Activated CD4-positive, alpha-beta T cell treated with anti-CD3 and anti-CD28 coated beads, Interleukin-10, Interleukin-2, amounts not matched to agents 100 ng/mL and 50 ng/mL, durations not matched to agents 16 hours and 8 hours (primary cell): ENCODE measurements at regions not wholly inside any gene's neighbourhood (a gene's known extent, or its start where the extent isn't known, plus 50 kb on each side); places are given as distances from the start of the nearest gene placed in this dataset.
"Not testable (repeated sequence)": the region's sequence is repeated elsewhere in the genome, so short reads cannot be mapped to it uniquely, and the experiment has no call there.

Experiments
- DNase-seq: peaks from one replicate; pipeline ENCODE4 v3.0.0-alpha.2; 2020

GRCh38 chr18:40296717-40297413 is 1658.2 kb upstream of the PIK3C3 start:
- DNase-seq: no peak

DNA sequence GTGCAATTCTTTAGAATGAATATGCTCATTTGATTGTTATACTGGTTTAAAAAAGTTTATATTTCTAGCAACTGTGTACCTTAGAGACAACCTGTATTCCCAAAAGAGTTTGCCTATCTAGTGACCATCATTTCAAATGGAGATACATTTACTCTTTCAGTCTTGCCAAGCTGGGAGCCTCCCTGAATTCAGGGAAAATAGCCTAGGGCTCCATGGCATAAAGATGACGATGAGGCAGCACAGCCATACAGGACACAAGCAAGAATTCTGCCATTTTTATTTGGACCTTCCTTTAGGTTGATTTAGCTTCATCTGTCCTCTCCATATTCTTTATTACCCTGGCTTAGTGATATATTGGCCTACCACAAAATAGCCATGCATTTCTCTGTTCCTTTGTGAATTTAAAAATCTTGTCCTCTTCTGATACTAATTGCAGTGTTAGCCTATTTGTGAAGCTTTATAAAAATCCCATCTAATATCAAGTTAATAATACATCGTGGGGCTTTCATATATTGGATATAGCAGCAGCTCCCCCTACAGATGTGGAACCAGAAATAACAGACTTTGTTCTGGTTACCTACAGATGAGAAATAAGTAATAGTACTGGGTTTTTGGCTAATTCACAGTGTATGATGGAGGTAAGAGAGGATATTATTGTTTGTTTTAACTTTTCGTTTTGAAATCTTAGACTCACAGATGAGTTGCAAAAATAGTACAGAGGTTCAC is 1661.9 kb upstream of the PIK3C3 start:
- DNase-seq: no peak

DNA sequence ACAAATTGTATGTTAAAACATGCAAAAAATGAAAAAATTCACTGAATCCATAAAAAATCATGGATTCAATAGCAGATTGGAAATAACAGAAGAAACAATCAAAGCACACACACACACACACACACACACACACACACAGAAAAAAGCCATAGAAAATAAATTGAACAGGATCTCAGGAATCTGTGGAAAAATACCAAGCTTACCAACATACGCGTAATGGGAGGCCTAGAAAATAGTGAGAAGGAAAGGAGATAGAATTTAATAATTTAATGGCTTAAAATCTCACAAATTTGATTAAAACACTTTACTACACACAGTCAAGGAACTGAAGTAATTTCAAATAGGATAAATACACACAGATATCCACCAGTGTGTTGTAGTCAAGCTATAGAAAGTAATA is 1671.5 kb upstream of the PIK3C3 start:
- no peak for DNase-seq

GRCh38 chr18:40281356-40281755 is 1673.7 kb upstream of the PIK3C3 start:
- not testable (repeated sequence) for DNase-seq

DNA sequence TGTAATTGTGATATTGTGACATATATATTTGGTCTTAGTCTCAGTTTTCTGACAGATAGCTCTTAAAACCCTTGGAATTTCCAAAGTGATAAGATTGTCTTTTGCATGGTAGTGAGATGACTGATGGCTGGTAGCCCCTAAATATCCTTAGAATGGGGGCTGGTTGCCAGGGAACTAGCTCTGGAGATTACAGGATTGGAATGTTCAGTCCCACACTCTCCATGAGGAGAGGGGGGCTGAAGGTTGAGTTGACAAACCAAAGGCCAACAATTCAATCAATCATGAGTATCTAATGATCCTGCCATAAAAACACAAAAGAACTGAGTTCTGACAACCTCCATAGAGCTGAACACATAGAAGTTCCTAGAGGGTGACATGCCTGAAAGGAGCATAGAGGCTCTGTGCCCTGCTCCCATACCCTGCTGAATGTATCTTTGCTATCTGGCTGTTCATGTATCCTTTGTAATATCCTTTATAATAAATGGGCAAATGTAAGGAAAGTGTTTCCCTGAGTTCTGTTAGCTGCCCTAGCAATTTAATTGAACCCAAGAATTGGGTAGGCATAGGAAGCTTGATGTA is 1680.3 kb upstream of the PIK3C3 start:
- DNase-seq: no peak

DNA sequence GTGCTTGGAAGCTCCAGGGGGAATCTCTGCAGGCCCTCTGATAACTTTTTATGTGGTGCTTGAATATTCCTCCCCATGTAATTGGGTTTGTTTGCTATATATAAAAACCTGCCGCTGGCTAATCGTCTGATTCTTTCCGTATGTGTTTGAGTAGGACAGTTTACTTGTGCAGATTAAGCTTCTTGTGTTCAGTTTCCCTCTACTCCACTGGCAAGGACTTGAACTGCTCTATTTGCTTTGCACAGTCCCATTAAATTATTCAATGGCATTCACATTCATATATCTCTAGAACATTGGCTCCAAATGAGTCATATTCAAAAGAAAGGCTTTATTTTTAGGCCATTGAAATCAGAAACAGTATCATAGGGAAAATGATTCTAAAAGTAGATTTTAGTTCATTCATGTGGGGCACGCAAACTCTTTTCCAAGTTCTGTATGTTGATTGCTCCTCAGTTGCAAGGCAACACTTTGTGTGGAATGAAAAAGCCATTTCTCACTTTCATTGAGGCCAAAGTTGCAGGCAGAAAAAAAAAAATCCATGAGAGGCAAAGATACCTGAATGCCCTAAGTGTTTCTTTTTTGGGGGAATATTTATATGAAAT is 1682.3 kb upstream of the PIK3C3 start:
- no peak for DNase-seq

DNA sequence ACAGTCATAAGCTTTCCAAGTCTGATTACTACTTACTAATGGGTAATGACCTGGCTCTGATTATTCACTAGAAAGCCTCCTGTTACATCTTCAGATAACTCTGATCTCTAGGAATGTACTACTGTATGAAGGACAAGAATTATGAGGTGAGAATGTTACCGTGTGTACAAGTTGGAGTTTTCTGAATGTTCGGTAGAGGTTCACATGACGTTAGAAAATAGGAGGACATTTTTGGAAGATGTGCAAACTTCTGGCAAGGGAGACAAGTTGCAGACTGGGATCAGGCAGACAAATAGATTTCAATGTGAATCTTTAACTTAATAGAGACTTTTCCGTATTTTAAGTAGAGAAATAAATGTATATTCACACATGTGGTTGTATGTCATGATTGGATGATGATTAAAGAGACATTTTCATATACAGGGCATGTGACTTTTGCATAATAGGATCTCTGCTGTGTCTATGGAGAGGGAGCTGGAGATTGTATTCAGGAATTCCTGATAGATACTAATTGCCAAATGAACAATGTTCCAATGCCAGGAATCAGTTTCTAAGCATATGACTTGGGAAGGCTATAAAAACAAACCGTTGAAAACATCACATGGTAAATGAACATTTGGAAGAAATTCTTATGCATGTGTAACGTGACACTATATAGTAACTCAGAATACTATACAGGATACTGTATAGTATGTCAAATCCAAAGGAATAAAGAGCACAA is 1695.8 kb upstream of the PIK3C3 start:
- DNase-seq: no peak

DNA sequence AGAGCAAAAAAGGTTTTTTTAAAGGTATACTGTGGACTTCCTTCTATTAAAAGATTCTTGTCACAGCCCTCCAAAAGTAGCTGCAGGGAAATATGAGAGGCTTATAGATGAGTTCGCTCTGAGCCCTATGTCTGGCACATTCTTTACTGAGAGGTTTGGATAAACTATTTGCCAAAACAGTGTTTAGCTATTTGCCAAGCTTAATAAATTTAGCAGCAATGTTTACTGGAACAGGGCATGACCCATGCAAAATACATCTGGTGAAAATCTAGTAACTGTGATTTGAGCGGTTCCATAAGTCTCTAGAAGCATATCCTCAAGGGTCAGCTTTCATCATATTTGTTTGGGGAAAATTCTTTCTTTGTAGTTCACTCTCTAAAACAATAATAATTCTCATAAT is 1696.7 kb upstream of the PIK3C3 start:
- no peak for DNase-seq

DNA sequence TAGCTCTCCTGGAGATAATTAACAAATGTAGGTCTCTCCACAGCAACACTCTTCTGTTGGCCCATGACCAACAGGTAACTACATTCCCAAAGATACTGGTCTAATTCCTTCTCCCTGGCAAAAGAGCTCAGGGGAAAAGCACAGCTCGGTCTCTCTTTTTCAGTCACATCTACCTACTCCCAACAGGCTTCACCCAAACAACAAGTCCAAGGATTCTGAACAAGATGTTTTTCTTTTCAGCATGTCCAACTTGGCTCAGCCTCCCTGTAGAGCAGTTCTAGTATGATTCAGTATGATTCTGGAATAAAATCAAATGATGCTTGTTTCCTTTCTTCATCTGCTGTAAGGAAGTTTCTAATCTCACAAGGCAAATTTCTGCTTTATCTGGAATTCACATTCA is 1704.8 kb upstream of the PIK3C3 start:
- no peak for DNase-seq

- no peak for DNase-seq
Observed at GRCh38 chr18:40249390-40250080, 1705.5 kb upstream of the PIK3C3 start.

- not testable (repeated sequence) for DNase-seq
Observed at GRCh38 chr18:40245612-40246011, 1709.4 kb upstream of the PIK3C3 start.

DNA sequence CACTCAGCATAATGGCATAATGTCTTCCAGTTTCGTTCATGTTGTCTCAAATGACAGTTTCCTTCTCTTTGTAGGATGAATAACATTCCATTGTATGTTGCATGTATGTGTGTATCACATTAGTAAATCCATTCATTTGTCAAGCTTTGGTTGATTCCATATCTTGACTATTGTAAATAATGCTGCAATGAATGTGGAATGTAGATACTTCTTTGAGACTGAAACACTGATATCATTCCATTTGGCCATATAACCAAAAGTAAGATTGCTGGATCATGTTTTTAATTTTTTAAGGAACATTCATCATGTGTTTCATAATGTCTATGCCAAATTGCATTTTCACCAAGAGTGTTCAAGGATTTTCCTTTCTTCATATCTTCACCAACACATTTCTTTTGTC is 1711.4 kb upstream of the PIK3C3 start:
- no peak for DNase-seq

DNA sequence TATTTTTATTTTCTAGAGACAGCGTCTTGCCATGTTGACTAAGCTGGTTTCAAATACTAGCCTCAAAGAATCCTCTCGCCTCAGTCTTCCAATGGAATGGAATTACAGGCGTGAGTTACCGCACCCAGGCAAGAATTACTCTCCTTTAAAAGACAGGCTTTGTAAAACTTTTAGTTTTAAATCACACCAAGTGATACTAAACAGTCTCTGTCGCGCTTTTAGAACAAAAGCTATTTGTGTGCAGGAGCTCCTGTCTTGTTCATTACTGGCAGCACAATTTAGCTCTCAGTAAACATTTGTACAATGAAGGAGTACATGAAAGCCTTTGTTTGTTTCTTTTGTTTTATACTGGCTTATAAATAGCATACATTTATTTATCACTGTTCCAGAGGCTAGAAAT is 1719.2 kb upstream of the PIK3C3 start:
- DNase-seq: no peak

DNA sequence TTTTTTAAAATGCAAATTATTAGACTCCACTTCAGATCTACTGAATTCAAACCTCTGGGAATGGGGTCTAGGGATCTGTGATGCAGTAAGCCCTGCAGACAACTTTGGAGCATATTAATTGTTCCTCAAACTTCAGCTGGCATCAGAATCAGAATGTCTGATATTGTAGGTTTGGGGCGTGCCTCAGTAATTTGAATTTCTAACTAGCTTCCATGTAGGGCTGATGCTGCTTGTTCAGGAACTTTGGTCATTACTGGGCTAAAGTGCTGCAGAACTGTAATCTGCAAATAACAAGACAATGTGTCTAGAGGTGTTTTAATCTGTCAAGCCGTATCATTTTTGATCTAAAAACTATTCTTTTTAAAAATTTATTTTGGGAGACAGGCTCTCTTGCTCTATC is 1719.7 kb upstream of the PIK3C3 start:
- DNase-seq: no peak

- no peak for DNase-seq
Observed at GRCh38 chr18:40233931-40234616, 1721.0 kb upstream of the PIK3C3 start.

- DNase-seq: no peak
Observed at GRCh38 chr18:40222776-40223175, 1732.3 kb upstream of the PIK3C3 start.

DNA sequence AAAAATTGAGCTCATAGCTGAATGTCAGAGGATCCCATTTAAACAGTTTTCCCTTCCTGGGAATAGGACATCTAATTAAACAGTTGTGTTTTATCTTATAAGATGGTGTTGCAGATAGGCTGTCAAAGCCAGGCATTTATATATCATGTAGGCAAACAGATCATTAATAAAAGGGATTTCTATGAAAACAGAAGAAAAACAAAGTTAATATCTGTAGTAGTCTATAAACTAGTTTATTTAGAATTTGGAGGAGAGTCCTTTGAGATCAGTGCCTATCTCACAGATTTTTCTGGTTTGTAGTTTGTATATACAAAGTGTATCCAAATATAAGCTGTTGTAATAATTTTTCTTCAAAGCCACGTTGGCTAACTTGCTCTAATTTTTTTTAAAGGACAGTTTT is 1738.2 kb upstream of the PIK3C3 start:
- DNase-seq: no peak

DNA sequence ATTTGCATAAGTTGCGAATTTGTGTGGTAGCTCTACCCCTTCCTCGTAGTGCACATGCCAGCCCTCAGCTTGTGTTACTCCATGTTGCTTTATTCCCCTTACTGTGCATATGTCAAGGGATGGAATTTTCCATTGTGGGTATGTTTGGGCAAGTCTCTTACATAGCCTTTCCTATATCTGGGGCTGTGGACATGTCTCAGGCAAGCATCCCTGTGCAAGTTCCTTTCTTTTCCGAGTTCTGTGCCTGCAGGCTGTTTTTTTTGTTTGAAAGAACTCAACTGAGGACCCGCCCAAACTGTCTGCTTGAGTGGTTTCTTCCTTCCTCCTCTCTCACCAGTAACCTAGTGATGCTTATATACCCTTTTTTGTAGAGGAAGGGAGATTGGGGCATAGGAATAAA is 1739.1 kb upstream of the PIK3C3 start:
- DNase-seq: no peak

GRCh38 chr18:40210696-40211095 is 1744.3 kb upstream of the PIK3C3 start:
- DNase-seq: no peak

DNA sequence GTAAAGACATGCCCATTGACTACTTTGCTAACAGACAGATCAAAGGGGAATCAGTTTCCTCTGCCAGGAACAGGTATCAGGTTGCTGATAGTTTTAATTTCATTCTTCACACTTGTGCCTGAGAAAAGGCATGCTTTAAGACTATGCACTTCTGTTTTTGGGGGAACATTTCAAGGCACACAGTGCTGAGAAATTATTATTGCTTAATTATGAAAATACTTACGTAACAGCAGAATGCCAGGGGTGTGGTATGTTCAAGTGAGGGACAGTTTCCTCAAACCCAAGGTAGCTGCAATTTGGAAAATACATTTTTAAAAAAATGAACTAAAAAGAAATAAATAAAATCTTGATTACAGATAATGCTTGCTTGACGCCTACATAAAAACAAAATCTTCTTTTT is 1746.1 kb upstream of the PIK3C3 start:
- DNase-seq: no peak

- DNase-seq: no peak
Observed at GRCh38 chr18:40197711-40198110, 1757.3 kb upstream of the PIK3C3 start.

GRCh38 chr18:40186677-40187076 is 1768.4 kb upstream of the PIK3C3 start:
- no peak for DNase-seq
